HepG2 (cell line): ENCODE measurements at regions not wholly inside any gene's neighbourhood (a gene's known extent, or its start where the extent isn't known, plus 50 kb on each side); places are given as distances from the start of the nearest gene placed in this dataset.

Source experiments
- ATAC-seq: fragments of 200-7000 bp; cut with Tn5 transposase; 3 replicates; pipeline ENCODE4 v1.9.1; 2020; ENCODE audit warnings: mild to moderate bottlenecking, moderate library complexity
- BruUV-seq: library from RNA; stranded (reverse); fragments of 400-500 nt; replicated peaks from 2 replicates; lab custom pipeline; 2021; lab: Mats Ljungman, UMichigan
- CTCF ChIA-PET: fragments of 300-600 bp; formaldehyde crosslinking; extraction: SDS; loops from one replicate; lab custom pipeline; 2021; ENCODE audit warnings: low total read pairs, inconsistent platforms, low intra/inter-chr PET ratio; lab: Yijun Ruan, JAX
- POLR2A ChIA-PET: fragments of 350-600 bp; sonication (Branson Sonifier 250); formaldehyde crosslinking; loops from one replicate; lab custom pipeline; 2020; ENCODE audit warnings: antibody characterized with exemption, inconsistent platforms; lab: Yijun Ruan, JAX
- DNase-seq: peaks from one replicate; pipeline ENCODE4 v3.0.0-alpha.2; 2015; ENCODE audit warnings: low spot score
- FAIRE-seq: peaks from 3 replicates; lab custom pipeline; 2011; peaks lifted over from hg19 to GRCh38; lab: Jason Lieb, UNC
- H2AFZ ChIP-seq: one replicate; pipeline ENCODE4 v1.6.1; 2011; ENCODE audit warnings: low read length, inconsistent platforms
- H3K27ac ChIP-seq: fragments of 300-600 bp; 3 replicates; pipeline ENCODE4 v1.8.0; 2011; ENCODE audit warnings: mixed run types, mild to moderate bottlenecking, mixed read lengths, low read length, inconsistent platforms; ENCODE audit not compliant: insufficient read depth; ENCODE audit errors: extremely low read length
- H3K27me3 ChIP-seq, 2 experiments: fragments of 200-600 bp in 1 of 2; 2 replicates in 1 of 2; 3 replicates in 1 of 2; pipeline versions ENCODE4 v1.6.0 to v1.8.0; 2011; ENCODE audit warnings: low read length in 2 of 2, mild to moderate bottlenecking in 2 of 2, moderate library complexity in 2 of 2, inconsistent platforms in 1 of 2; ENCODE audit not compliant: insufficient read depth in 2 of 2, control insufficient read depth in 1 of 2
- H3K36me3 ChIP-seq, 2 experiments: fragments of 200-600 bp in 1 of 2; replicated peaks in 1 of 2; 2 replicates in 1 of 2; 3 replicates in 1 of 2; pipeline versions ENCODE4 v1.5.1 to v1.8.0; 2011; ENCODE audit warnings: low read length in 2 of 2, inconsistent platforms in 1 of 2; ENCODE audit not compliant: insufficient read depth in 2 of 2, control insufficient read depth in 1 of 2
- H3K4me1 ChIP-seq: 2 replicates; pipeline ENCODE4 v1.5.1; 2012; ENCODE audit warnings: low read length, inconsistent platforms; ENCODE audit not compliant: insufficient read depth
- H3K4me2 ChIP-seq: 2 replicates; pipeline ENCODE4 v1.6.0; 2011; ENCODE audit warnings: low read depth, low read length, inconsistent platforms
- H3K4me3 ChIP-seq, 3 experiments: fragments of 200-600 bp in 1 of 3; sonication (generic), shearing (Covaris generic) in 1 of 3; replicated peaks in 1 of 3; 2 replicates each; pipeline ENCODE4 v1.5.1; 2011 to 2016; ENCODE audit warnings: low read length in 3 of 3, inconsistent platforms in 2 of 3, low read depth in 2 of 3, mild to moderate bottlenecking in 2 of 3, control low read depth in 1 of 3, mixed read lengths in 1 of 3; ENCODE audit not compliant: insufficient read depth in 1 of 3
- H3K79me2 ChIP-seq: one replicate; pipeline ENCODE4 v1.6.1; 2011; ENCODE audit warnings: low read length, inconsistent platforms; ENCODE audit not compliant: insufficient read depth
- H3K9ac ChIP-seq: 2 replicates; pipeline ENCODE4 v1.6.0; 2011; ENCODE audit warnings: mild to moderate bottlenecking, low read depth, low read length, inconsistent platforms; ENCODE audit not compliant: insufficient read depth
- H3K9me3 ChIP-seq: 2 replicates; pipeline ENCODE4 v1.5.1; 2012; ENCODE audit warnings: mild to moderate bottlenecking, low read length
- H4K20me1 ChIP-seq: 2 replicates; pipeline ENCODE4 v1.6.0; 2011; ENCODE audit warnings: inconsistent platforms, mild to moderate bottlenecking, low read length, moderate library complexity; ENCODE audit not compliant: insufficient read depth
- FIP1L1 ChIP-seq: fragments of 200-400 bp; formaldehyde crosslinking; IDR thresholded peaks from 2 replicates; pipeline ENCODE4 v1.6.1; 2018; ENCODE audit warnings: low read depth, mild to moderate bottlenecking, low read length, moderate library complexity, borderline replicate concordance; ENCODE audit not compliant: insufficient read depth
- FOXP1 ChIP-seq, 2 experiments: fragments of 450-650 bp in 1 of 2; IDR thresholded peaks; 2 replicates each; pipeline ENCODE4 v1.6.1; 2017 to 2018; ENCODE audit warnings: antibody characterized with exemption in 1 of 2
- KMT2A ChIP-seq: sonication (generic); formaldehyde crosslinking; IDR thresholded peaks from 2 replicates; pipeline ENCODE4 v1.4.0; 2020; ENCODE audit warnings: missing genetic modification reagents
- MIER2 ChIP-seq: IDR thresholded peaks from 2 replicates; pipeline ENCODE4 v1.6.1; 2016; ENCODE audit warnings: missing biosample characterization, missing genetic modification reagents
- NR1H2 ChIP-seq: sonication (generic); formaldehyde crosslinking; IDR thresholded peaks from 2 replicates; pipeline ENCODE4 v1.8.1; 2022; ENCODE audit warnings: low read depth, missing genetic modification reagents, borderline replicate concordance
- PHF21A ChIP-seq: sonication (generic); formaldehyde crosslinking; IDR thresholded peaks from 2 replicates; pipeline ENCODE4 v1.5.0; 2020; ENCODE audit warnings: mild to moderate bottlenecking, missing genetic modification reagents
- RFX3 ChIP-seq: IDR thresholded peaks from 2 replicates; pipeline ENCODE4 v1.6.1; 2016; ENCODE audit warnings: missing biosample characterization, missing genetic modification reagents
- RFX5 ChIP-seq: IDR thresholded peaks from 2 replicates; pipeline ENCODE4 v1.6.1; 2011; ENCODE audit warnings: low read depth, low read length, improper control_type of control experiment
- SIN3B ChIP-seq: fragments of 150-350 bp; IDR thresholded peaks from 2 replicates; pipeline ENCODE4 v1.6.1; 2014; ENCODE audit warnings: low read length
- ZKSCAN5 ChIP-seq: sonication (generic); formaldehyde crosslinking; IDR thresholded peaks from 2 replicates; pipeline ENCODE4 v1.5.1; 2020; ENCODE audit warnings: mild to moderate bottlenecking, missing genetic modification reagents
- ZNF10 ChIP-seq: sonication (generic); formaldehyde crosslinking; IDR thresholded peaks from 2 replicates; pipeline ENCODE4 v1.4.0; 2020; ENCODE audit warnings: mild to moderate bottlenecking, low read depth, missing genetic modification reagents, borderline replicate concordance
- ZNF3 ChIP-seq: IDR thresholded peaks from 2 replicates; pipeline ENCODE4 v1.7.0; 2017; ENCODE audit warnings: inconsistent platforms
- ZNF468 ChIP-seq: sonication (generic); formaldehyde crosslinking; IDR thresholded peaks from 2 replicates; pipeline ENCODE4 v1.8.0; 2022; ENCODE audit warnings: mild to moderate bottlenecking, moderate library complexity, missing genetic modification reagents
- WGBS: methylation state at CpG from one replicate; pipeline ENCODE4 v1.1.6; 2017; ENCODE audit warnings: low lambda C conversion rate; 5-methylcytosine and 5-hydroxymethylcytosine counted together
- in situ Hi-C: cut with HindIII; loops from 2 replicates; pipeline ENCODE4 v1.10.0; 2017; ENCODE audit warnings: low pct_unique_long_range_greater_than_20kb; ENCODE audit not compliant: extremely low pct_ligation_motif_present
- intact Hi-C: fragments of 100-400 bp; cut with micrococcal nuclease; formaldehyde crosslinking; loops from one replicate; pipeline ENCODE4 v1.10.0; 2022; ENCODE audit not compliant: unreplicated experiment
- TF ChIP-seq, protein P1 (sequence below): sonication (generic); formaldehyde crosslinking; IDR thresholded peaks from 2 replicates; pipeline ENCODE4 v1.4.0; 2020; ENCODE audit warnings: missing genetic modification reagents
- TF ChIP-seq, protein P2 (sequence below): sonication (generic); formaldehyde crosslinking; conservative IDR thresholded peaks from 2 replicates; pipeline ENCODE4 v1.8.0; 2022; ENCODE audit warnings: mild to moderate bottlenecking, moderate library complexity, missing genetic modification reagents
- TF ChIP-seq, protein P3 (sequence below): sonication (generic); formaldehyde crosslinking; IDR thresholded peaks from 2 replicates; pipeline ENCODE4 v1.5.0; 2020; ENCODE audit warnings: missing genetic modification reagents
- TF ChIP-seq, protein P4 (sequence below): sonication (generic); formaldehyde crosslinking; IDR thresholded peaks from 2 replicates; pipeline ENCODE4 v1.5.1; 2020; ENCODE audit warnings: mild to moderate bottlenecking, missing genetic modification reagents, borderline replicate concordance

DNA sequence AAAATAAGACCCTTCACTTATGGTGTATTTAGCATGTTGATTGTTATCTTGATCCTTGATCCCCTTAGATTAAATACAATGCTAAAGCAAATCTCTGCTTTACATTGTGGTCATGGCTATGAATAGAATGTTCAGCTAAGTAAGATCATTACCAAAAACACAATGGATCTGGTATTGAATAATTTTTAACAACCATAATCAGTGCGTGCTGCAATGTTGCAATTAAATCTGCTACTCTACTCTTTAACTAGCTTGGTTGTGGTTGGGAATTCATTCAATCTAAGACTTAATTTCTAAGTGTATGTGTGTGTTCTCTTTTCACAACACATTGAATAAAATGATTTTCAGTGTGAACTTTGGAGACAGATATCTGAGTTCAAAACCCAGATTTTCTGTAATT is 442.5 kb upstream of the ZNF804A start:
- Histone ChIP-seq H2AFZ (no peak overlapping the region), H3K4me1 (no peaks in the 10 kb centered on the region), H3K9ac (no peak overlapping the region), H3K4me2 (no peak overlapping the region), H3K36me3 (no peaks in the 10 kb centered on the region), H3K27me3 (no peaks in the 10 kb centered on the region; a peak in 1 of 5 replicates), H3K27ac (no peak overlapping the region), H4K20me1 (no peaks in the 10 kb centered on the region), H3K9me3 (no peaks in the 10 kb centered on the region), H3K4me3 (no peak overlapping the region), H3K79me2 (no peaks in the 10 kb centered on the region)
- DNase-seq (no peak), FAIRE-seq (no peak), ATAC-seq (no peak)
- no TSS peak for BruUV-seq
- WGBS, result 3% methylated on average over 1 of the region's 1 CpG
- CTCF ChIA-PET, result no interaction called here
- POLR2A ChIA-PET, result no interaction called here
- intact Hi-C loops (no loop called here), in situ Hi-C loops (no loop called here)
- TF ChIP-seq MIER2 (CRISPR knock-in tag) (no peak), NR1H2 (CRISPR knock-in tag) (no peak), ZNF468 (CRISPR knock-in tag) (no peak), ZKSCAN5 (CRISPR knock-in tag) (no peak), FIP1L1 (no peak), ZNF3 (no peak), FOXP1 (IDR thresholded peaks at IDR 0.05) (no peak), FOXP1 (CRISPR knock-in tag; IDR thresholded peaks at IDR 0.05) (no peak), RFX5 (no peak), SIN3B (no peak), ZNF10 (CRISPR knock-in tag) (no peak), RFX3 (no peak), KMT2A (CRISPR knock-in tag) (no peak), PHF21A (CRISPR knock-in tag) (no peak)
- TF ChIP-seq, protein P1, sequence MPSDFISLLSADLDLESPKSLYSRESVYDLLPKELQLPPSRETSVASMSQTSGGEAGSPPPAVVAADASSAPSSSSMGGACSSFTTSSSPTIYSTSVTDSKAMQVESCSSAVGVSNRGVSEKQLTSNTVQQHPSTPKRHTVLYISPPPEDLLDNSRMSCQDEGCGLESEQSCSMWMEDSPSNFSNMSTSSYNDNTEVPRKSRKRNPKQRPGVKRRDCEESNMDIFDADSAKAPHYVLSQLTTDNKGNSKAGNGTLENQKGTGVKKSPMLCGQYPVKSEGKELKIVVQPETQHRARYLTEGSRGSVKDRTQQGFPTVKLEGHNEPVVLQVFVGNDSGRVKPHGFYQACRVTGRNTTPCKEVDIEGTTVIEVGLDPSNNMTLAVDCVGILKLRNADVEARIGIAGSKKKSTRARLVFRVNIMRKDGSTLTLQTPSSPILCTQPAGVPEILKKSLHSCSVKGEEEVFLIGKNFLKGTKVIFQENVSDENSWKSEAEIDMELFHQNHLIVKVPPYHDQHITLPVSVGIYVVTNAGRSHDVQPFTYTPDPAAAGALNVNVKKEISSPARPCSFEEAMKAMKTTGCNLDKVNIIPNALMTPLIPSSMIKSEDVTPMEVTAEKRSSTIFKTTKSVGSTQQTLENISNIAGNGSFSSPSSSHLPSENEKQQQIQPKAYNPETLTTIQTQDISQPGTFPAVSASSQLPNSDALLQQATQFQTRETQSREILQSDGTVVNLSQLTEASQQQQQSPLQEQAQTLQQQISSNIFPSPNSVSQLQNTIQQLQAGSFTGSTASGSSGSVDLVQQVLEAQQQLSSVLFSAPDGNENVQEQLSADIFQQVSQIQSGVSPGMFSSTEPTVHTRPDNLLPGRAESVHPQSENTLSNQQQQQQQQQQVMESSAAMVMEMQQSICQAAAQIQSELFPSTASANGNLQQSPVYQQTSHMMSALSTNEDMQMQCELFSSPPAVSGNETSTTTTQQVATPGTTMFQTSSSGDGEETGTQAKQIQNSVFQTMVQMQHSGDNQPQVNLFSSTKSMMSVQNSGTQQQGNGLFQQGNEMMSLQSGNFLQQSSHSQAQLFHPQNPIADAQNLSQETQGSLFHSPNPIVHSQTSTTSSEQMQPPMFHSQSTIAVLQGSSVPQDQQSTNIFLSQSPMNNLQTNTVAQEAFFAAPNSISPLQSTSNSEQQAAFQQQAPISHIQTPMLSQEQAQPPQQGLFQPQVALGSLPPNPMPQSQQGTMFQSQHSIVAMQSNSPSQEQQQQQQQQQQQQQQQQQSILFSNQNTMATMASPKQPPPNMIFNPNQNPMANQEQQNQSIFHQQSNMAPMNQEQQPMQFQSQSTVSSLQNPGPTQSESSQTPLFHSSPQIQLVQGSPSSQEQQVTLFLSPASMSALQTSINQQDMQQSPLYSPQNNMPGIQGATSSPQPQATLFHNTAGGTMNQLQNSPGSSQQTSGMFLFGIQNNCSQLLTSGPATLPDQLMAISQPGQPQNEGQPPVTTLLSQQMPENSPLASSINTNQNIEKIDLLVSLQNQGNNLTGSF (CRISPR knock-in tag), result no peak
- TF ChIP-seq, protein P2, sequence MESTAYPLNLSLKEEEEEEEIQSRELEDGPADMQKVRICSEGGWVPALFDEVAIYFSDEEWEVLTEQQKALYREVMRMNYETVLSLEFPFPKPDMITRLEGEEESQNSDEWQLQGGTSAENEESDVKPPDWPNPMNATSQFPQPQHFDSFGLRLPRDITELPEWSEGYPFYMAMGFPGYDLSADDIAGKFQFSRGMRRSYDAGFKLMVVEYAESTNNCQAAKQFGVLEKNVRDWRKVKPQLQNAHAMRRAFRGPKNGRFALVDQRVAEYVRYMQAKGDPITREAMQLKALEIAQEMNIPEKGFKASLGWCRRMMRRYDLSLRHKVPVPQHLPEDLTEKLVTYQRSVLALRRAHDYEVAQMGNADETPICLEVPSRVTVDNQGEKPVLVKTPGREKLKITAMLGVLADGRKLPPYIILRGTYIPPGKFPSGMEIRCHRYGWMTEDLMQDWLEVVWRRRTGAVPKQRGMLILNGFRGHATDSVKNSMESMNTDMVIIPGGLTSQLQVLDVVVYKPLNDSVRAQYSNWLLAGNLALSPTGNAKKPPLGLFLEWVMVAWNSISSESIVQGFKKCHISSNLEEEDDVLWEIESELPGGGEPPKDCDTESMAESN (CRISPR knock-in tag), result no peak
- TF ChIP-seq, protein P3, sequence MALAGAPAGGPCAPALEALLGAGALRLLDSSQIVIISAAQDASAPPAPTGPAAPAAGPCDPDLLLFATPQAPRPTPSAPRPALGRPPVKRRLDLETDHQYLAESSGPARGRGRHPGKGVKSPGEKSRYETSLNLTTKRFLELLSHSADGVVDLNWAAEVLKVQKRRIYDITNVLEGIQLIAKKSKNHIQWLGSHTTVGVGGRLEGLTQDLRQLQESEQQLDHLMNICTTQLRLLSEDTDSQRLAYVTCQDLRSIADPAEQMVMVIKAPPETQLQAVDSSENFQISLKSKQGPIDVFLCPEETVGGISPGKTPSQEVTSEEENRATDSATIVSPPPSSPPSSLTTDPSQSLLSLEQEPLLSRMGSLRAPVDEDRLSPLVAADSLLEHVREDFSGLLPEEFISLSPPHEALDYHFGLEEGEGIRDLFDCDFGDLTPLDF, result no peak
- TF ChIP-seq, protein P4, sequence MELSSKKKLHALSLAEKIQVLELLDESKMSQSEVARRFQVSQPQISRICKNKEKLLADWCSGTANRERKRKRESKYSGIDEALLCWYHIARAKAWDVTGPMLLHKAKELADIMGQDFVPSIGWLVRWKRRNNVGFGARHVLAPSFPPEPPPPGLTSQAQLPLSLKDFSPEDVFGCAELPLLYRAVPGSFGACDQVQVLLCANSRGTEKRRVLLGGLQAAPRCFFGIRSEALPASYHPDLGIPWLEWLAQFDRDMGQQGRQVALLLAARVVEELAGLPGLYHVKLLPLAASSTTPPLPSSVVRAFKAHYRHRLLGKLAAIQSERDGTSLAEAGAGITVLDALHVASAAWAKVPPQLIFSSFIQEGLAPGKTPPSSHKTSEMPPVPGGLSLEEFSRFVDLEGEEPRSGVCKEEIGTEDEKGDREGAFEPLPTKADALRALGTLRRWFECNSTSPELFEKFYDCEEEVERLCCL, result no peak
